HK-2 (cell line): ENCODE measurements at regions not wholly inside any gene's neighbourhood (a gene's known extent, or its start where the extent isn't known, plus 50 kb on each side); places are given as distances from the start of the nearest gene placed in this dataset.

ENCODE experiments used
- DNase-seq: peaks from one replicate; pipeline ENCODE4 v3.0.0-alpha.2; 2018; ENCODE audit not compliant: unreplicated experiment

DNA sequence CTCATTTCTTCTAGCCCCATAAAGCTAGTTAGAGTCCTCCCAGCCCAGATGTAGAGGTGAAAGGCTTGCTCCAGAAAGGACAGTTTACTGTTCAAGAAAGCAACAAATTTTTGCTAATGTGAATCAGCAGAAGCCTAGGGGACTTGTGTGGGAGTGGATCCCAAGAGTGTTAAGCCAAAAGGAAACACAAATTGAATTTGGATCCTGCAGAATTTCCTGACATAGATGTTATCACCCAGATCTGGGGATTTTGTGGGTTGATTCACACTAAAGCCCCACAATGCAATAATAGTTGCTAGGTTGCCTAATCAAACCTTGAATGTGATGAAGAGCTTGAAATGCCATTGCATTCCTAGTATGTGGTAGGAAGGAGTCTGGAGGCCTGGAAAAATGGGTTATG lies 135.2 kb upstream of the HS3ST3A1 start:
- DNase-seq = no peak

DNA sequence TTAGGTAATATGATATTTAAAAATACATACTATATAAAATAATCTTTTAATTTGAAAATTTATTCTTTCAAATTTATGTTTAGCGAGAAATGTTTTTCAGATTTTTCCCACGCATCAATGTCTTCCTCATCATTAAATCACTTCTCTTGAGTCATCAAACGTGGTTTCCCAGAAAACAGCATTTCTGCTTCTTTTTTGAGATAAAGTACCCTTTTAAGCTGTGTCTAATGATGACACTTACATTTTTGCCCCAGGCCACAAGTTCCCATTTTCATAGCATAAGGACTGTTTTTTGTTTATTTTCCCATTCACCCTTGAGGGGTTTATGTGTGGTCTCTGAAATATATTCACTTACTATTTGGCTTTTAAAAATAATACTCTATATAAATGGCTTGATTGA lies 139.0 kb upstream of the HS3ST3A1 start:
- DNase-seq = no peak

GRCh38 chr17:13741744-13742143 lies 140.0 kb upstream of the HS3ST3A1 start:
- no peak for DNase-seq

- no peak for DNase-seq
Observed at GRCh38 chr17:13743906-13744305, 142.2 kb upstream of the HS3ST3A1 start.

- DNase-seq = no peak
Observed at GRCh38 chr17:13746404-13746803, 144.7 kb upstream of the HS3ST3A1 start.

DNA sequence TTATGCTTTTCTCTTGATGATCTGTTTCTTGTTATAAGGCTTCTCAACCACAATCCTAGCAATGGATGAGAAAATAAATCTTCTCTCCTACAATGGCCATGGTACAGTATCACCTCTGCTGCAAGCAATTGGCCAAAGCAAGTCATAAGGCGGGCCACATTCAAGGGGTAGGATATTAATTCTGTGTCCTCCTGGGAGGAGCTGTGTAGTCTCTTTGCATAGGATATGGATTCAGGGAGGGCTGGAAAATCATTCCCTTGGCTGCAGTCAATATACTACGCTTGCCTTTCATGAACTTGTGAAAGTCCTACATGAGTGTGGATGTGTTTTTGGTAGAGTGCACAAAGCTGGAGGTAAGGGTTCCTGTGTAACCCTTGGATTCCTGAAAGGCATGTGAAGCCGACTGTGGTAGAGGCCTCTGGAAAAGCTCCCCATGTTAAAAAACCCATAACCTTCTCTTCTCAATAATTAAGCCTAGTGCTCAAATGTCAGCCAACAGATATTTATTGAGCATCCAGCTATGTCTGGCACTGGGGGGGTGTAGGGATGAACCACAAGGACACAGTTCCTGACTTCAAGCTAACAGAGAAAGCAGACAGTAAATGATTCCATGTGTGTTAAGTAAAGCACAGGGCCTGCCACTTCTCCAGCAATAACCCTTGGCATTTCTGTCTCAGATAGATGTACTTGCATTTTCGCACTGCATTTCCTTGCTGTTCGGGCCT lies 147.6 kb upstream of the HS3ST3A1 start:
- no peak for DNase-seq

GRCh38 chr17:13749891-13750235 lies 148.1 kb upstream of the HS3ST3A1 start:
- no peak for DNase-seq

GRCh38 chr17:13750816-13751793 lies 149.4 kb upstream of the HS3ST3A1 start:
- no peak for DNase-seq

DNA sequence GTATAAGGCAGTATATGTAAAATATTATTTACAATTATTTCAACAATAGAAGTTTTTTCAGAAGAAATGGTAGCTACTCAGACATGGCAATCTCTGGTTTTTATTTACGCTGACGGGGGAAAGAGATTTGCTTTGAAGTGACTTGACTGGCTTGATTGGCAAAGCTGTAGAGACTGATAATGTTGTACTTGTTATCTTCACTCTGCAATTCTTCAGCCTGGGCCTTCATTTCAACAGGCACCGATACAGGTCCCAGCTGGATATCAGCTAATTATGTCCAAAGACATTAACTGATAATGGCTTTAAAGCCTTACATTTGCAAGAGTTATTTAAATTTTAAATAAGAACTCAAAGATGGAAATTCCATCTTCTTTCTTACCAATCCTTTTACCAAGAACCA lies 151.4 kb upstream of the HS3ST3A1 start:
- no peak for DNase-seq

DNA sequence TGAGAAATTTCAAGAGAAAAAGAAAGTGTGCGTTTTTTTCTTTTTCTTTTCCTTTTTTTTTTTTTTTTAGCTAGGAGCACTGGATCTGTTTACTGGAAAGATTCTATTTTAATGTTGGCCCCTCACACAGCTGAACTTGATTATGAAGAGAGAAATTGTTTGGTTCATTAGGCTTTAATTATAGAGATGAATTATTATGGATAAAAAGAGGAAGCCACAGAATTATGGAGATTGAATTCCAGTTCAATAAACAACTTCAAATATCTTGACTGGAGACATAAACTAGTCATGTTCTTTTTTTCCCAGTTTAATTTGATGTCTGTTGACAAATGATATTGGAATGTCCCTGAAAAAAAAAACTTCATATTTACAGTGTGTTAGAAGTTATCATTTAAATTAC lies 152.0 kb upstream of the HS3ST3A1 start:
- no peak for DNase-seq

GRCh38 chr17:13755851-13756250 lies 154.1 kb upstream of the HS3ST3A1 start:
- DNase-seq = no peak

DNA sequence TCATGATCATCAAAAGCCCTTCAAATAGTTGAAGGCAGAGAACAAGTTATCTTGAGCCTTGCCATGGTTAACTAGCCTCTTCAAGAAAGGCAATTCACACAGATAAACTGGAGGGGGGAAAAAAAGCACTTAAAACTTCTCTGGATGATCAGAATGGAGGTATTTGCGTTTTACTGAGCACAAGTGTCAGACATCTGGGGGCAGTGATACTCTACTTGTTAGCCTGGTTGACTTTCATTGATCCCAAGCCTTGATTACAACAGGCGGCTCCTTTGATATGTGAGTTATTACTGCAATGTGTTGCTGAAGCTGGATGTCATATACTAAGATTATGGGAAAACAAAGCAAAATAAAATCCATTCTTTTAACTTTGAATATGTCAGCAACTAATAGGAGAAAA lies 155.0 kb upstream of the HS3ST3A1 start:
- no peak for DNase-seq

GRCh38 chr17:13757871-13758270 lies 156.1 kb upstream of the HS3ST3A1 start:
- DNase-seq = no peak

GRCh38 chr17:13759518-13760335 lies 158.0 kb upstream of the HS3ST3A1 start:
- DNase-seq = no peak

DNA sequence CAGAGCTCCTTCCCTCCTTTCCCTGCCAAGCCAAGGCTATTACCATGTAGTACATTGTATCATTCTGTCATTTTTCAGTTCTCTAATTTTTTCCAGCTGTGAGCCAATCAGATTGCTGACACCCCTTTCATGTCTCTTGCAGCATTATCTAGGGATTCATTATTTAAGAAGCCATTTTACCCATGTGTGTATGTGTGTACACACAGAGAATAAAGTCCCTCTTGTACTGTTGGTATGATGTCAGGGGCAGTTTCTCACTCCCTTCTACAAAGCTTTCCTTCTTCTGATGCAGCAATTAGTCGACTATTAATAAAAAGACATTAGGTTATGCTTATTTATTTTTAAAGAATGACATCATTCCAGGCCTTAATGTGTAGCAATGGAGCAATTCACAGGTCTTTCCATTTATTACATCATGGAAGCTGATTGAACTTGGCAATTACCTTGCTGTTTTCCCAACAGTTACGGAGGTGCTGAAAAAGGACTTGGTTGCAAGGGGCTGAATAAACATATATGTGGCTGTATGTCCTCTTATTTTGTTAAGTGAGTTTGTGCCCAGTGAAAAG lies 159.4 kb upstream of the HS3ST3A1 start:
- no peak for DNase-seq

- no peak for DNase-seq
Observed at GRCh38 chr17:13765701-13766100, 164.0 kb upstream of the HS3ST3A1 start.

GRCh38 chr17:13770702-13771101 lies 169.0 kb upstream of the HS3ST3A1 start:
- no peak for DNase-seq

- no peak for DNase-seq
Observed at GRCh38 chr17:13775450-13775849, 173.7 kb upstream of the HS3ST3A1 start.

DNA sequence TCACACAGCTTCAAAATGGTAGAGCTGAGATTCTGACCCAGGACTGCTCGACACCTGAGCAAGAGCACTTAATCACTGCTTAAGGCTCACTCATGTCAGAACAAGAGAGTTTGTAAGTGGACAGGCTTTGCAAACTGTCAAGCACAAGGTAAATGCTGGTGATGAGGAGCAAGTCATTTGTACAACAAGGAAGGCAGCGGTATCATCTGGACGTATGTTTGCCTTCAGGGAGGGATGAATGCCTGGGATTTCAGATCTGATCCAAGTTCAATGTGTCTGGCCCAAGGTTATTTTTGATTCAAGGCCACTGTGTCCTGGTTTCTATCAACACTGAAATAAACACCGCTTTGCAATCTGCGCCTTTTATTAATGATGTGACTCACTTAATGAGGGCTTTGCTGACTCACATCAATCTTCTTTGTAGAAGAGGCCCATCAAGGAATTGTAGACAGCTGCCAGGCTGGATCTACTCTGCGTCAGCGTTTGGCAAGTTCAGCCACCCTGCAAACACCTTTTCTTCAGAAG lies 174.4 kb upstream of the HS3ST3A1 start:
- no peak for DNase-seq

GRCh38 chr17:13777003-13777402 lies 175.3 kb upstream of the HS3ST3A1 start:
- no peak for DNase-seq

- no peak for DNase-seq
Observed at GRCh38 chr17:13784434-13785095, 182.8 kb upstream of the HS3ST3A1 start.
